Fibroblast of peridontal ligament (primary cell): ENCODE measurements at regions not wholly inside any gene's neighbourhood (a gene's known extent, or its start where the extent isn't known, plus 50 kb on each side); places are given as distances from the start of the nearest gene placed in this dataset.
A peak's percentile ranks its signal among the peaks of the same experiment; 100 is the strongest.
"Not testable (repeated sequence)": the region's sequence is repeated elsewhere in the genome, so short reads cannot be mapped to it uniquely, and the experiment has no call there.

Experiments used
- DNase-seq: peaks from one replicate; pipeline ENCODE4 v3.0.0-alpha.2; 2010; ENCODE audit errors: extremely low read depth

- no peak for DNase-seq
These were observed 312.6 kb downstream of the SIPA1L2 start for GRCh38 chr1:232317350-232317749.

GRCh38 chr1:232316864-232317263, 313.1 kb downstream of the SIPA1L2 start:
- DNase-seq = peak; percentile 6

- not testable (repeated sequence) for DNase-seq
These were observed 316.1 kb downstream of the SIPA1L2 start for GRCh38 chr1:232313876-232314275.

GRCh38 chr1:232310541-232310940, 319.4 kb downstream of the SIPA1L2 start:
- DNase-seq = no peak

- no peak for DNase-seq
These were observed 321.3 kb downstream of the SIPA1L2 start for GRCh38 chr1:232308616-232309015.

- DNase-seq = no peak
These were observed 322.5 kb downstream of the SIPA1L2 start for GRCh38 chr1:232307296-232308017.

- no peak for DNase-seq
These were observed 323.5 kb downstream of the SIPA1L2 start for GRCh38 chr1:232306269-232306961.

- no peak for DNase-seq
These were observed 324.9 kb downstream of the SIPA1L2 start for GRCh38 chr1:232305050-232305449.

- DNase-seq = no peak
These were observed 326.7 kb downstream of the SIPA1L2 start for GRCh38 chr1:232303222-232303620.

GRCh38 chr1:232302376-232303221, 327.3 kb downstream of the SIPA1L2 start:
- no peak for DNase-seq

GRCh38 chr1:232301246-232301645, 328.7 kb downstream of the SIPA1L2 start:
- DNase-seq = no peak

- peak; percentile 42 for DNase-seq
These were observed 329.5 kb downstream of the SIPA1L2 start for GRCh38 chr1:232300466-232300865.

- no peak for DNase-seq
These were observed 333.5 kb downstream of the SIPA1L2 start for GRCh38 chr1:232296461-232296860.

GRCh38 chr1:232293361-232293760, 336.6 kb downstream of the SIPA1L2 start:
- DNase-seq = no peak

GRCh38 chr1:232292818-232293217, 337.1 kb downstream of the SIPA1L2 start:
- no peak for DNase-seq

GRCh38 chr1:232292239-232292638, 337.7 kb downstream of the SIPA1L2 start:
- no peak for DNase-seq

GRCh38 chr1:232291681-232292080, 338.3 kb downstream of the SIPA1L2 start:
- no peak for DNase-seq

GRCh38 chr1:232291261-232291660, 338.7 kb downstream of the SIPA1L2 start:
- DNase-seq = no peak

- DNase-seq = no peak
These were observed 339.4 kb downstream of the SIPA1L2 start for GRCh38 chr1:232290570-232290969.

- DNase-seq = no peak
These were observed 342.0 kb downstream of the SIPA1L2 start for GRCh38 chr1:232287676-232288569.

GRCh38 chr1:232285138-232285537, 344.8 kb downstream of the SIPA1L2 start:
- DNase-seq = no peak
